AG09319 (cell line): ENCODE measurements at regions not wholly inside any gene's neighbourhood (a gene's known extent, or its start where the extent isn't known, plus 50 kb on each side); places are given as distances from the start of the nearest gene placed in this dataset.

Experiments used
- DNase-seq: peaks from one replicate; pipeline ENCODE4 v3.0.0-alpha.2; 2010; ENCODE audit warnings: low read depth; ENCODE audit errors: extremely low read depth
- CTCF ChIP-seq: IDR thresholded peaks from 2 replicates; pipeline ENCODE4 v1.5.1; 2011; ENCODE audit warnings: low read depth, mild to moderate bottlenecking, inconsistent platforms, low read length, moderate library complexity

DNA sequence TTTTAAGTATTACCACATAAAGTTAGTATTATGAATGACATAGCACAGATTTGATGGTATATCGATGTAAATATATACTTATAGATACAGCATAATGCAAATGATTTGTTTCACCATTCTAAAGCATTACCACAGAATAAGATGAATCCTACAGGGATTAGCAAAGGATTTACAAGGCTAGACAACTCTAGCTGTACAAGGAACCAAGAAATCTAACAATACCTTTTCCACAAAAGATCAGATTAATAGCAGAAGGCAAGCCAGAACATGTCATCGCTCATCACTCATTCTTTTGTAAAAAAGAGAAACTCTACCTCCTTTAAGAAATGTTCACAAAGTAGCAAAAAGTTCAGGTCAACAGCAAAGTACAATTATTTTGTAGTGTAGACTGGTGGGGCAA, 105.1 kb upstream of the ANK3 start:
- DNase-seq, result no peak
- no peak for TF ChIP-seq CTCF

DNA sequence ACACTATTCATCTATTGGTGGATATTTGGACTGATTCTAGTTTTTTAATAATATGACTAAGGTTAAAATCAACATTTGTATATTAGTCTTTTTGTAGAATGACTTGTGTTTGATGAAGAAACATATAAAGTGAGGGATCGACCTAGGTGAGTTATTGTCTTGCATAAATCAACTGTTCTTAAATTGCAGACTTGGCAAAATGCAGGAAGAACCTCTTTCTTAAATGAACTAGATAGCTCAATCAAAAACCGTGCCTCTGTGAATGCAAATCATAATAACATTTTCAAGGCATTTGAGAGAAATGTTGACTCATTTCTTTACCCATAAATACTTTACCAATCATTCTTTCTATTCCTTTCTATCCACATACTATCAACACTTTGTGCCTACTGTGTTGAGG, 101.5 kb upstream of the ANK3 start:
- no peak for TF ChIP-seq CTCF
- DNase-seq, result no peak

DNA sequence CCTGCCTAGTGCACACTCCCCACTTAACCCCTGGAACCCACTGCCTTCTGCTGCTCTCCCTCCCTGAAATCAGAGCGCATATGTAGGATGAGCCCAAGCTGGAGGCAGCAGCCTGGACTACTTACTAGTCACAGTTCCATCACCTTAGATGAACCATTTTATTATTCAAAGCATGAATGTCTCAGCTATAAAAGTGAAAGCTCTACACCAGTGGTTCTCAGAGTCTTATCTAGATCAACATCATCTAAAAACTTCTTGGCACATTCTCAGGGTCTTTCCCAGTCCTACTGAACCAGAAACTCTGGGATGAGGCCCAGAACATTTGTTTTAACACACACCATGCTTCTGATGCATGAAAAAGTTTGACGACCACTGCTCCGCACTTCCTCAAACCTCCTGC, 100.3 kb upstream of the ANK3 start:
- DNase-seq, result no peak
- TF ChIP-seq CTCF, result no peak

DNA sequence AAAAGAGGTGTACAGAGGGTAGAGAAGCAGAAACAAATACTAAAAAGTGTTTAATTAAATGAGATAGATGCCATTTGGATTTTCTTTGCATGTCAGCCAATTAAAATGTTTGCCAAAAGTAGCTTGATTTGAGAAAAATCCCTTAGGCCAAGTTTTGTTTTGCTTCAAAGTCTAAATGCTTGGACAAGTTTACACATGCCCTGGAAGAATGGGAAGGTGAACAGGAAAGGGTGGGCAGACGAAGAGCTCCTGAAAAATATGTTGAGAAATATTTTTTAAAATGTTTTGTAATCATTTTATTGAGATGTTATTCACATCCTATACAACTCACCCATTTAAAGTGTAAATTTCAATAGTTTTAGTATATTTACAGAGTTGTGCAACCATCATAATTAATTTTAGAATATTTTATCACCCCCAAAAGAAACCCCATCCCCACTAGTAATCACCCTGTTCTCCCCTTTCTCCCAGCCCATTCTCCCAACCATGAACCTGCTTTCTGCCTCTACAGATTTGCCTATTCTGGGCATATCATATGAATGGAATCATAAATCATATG, 98.5 kb upstream of the ANK3 start:
- DNase-seq, result no peak
- no peak for TF ChIP-seq CTCF

GRCh38 chr10:60487543-60487942, 97.9 kb upstream of the ANK3 start:
- TF ChIP-seq CTCF, result no peak

DNA sequence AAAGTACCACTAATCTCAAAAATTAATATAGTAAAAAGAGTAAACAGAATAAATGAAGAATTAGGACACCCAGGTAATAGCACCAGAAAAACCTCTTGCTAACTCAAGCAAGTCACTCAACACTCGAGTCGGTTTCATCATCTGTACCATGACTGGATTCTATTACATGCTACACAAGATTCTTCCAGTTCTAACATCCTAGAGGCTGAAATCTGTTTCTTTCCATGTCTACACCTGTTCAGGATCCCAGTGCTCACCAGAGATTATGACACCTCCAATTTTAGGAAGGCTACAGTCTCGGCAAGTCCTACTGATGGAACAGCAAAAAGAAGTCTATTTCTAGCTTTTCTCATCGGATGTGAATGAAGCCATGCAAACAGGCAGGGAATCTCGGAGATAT, 95.3 kb upstream of the ANK3 start:
- no peak for TF ChIP-seq CTCF
- DNase-seq, result no peak

More at GRCh38 chr10:60487543-60487942, 97.9 kb upstream of the ANK3 start:
- DNase-seq, result no peak

DNA sequence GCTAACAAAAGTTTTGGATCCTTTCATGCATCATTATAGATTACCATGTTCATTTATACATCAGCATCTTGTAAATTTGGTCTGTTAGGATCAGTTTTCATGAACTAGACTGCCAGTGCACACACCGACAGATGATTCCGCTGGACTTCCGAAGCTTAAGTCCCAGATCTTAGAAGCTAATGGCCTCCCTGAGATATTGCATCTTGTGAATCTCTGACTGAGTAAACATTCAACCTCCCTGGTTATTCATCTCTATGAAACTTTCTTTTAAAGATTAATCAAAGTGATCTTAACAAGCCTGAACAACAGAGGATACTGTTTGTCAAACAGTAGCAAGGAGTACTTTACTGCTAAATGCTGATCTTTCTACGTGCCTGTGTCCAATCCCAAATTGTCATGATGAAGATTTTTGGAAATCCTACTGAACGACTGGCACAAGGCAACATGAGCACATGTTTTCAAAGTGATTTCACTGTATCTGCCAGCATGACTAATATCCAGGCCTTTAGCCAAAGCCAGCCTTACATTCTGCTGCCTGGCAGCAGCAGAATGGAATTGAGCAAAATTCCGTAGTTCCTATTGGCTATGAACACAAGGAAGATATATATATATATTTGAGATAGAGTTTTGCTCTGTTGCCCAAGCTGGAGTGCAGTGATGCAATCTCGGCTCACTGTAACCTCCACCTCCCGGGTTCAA, 91.3 kb upstream of the ANK3 start:
- DNase-seq, result peak; percentile 44
- TF ChIP-seq CTCF, result no peak
